HepG2 (cell line): ENCODE measurements at regions not wholly inside any gene's neighbourhood (a gene's known extent, or its start where the extent isn't known, plus 50 kb on each side); places are given as distances from the start of the nearest gene placed in this dataset.

Experiments
- PRDM10 ChIP-seq: sonication (generic); formaldehyde crosslinking; IDR thresholded peaks from 2 replicates; pipeline ENCODE4 v1.4.0; 2020; ENCODE audit warnings: low read depth, missing genetic modification reagents
- SALL1 ChIP-seq: sonication (generic); formaldehyde crosslinking; IDR thresholded peaks from 2 replicates; pipeline ENCODE4 v1.8.0; 2022; ENCODE audit warnings: mild to moderate bottlenecking, missing genetic modification reagents
- TBP ChIP-seq: sonication (generic); formaldehyde crosslinking; IDR thresholded peaks from 2 replicates; pipeline ENCODE4 v1.5.0; 2020; ENCODE audit warnings: missing genetic modification reagents

- no peak for TF ChIP-seq PRDM10 (CRISPR knock-in tag)
- no peak for TF ChIP-seq SALL1 (CRISPR knock-in tag)
- no peak for TF ChIP-seq TBP
These were observed 69.5 kb downstream of the COPS8 start for GRCh38 chr2:237154884-237155851.
